GM21367 (cell line): ENCODE measurements at regions not wholly inside any gene's neighbourhood (a gene's known extent, or its start where the extent isn't known, plus 50 kb on each side); places are given as distances from the start of the nearest gene placed in this dataset.

Experiments
- ATAC-seq: cut with Tn5 transposase; IDR thresholded peaks from one replicate; pipeline ENCODE4 v1.9.1; 2021; ENCODE audit not compliant: unreplicated experiment

- no peak for ATAC-seq
These were observed 359.1 kb upstream of the SEMA3A start for GRCh38 chr7:84553711-84554110.

DNA sequence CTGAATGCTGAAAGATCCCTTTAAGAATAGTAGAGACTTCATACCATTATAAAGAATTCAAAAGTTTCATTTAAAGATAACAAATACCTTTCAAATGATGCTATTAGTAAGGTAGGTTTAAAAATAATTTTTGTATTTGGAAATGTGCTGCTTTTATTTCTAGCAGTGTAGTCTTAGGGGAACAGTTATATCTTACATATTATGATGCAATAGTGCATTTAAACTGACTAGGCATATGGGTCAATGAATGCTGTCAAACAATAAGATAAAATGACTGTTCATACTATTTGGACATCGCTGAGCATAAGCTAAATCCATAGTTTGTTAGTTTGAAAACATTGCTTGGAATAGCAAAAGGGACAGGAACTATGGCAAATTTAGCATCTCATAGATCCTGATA lies 354.8 kb upstream of the SEMA3A start:
- ATAC-seq = no peak

GRCh38 chr7:84548366-84549365 lies 354.1 kb upstream of the SEMA3A start:
- no peak for ATAC-seq

- no peak for ATAC-seq
These were observed 352.7 kb upstream of the SEMA3A start for GRCh38 chr7:84547331-84547730.

- ATAC-seq = no peak
These were observed 351.8 kb upstream of the SEMA3A start for GRCh38 chr7:84546403-84546802.

DNA sequence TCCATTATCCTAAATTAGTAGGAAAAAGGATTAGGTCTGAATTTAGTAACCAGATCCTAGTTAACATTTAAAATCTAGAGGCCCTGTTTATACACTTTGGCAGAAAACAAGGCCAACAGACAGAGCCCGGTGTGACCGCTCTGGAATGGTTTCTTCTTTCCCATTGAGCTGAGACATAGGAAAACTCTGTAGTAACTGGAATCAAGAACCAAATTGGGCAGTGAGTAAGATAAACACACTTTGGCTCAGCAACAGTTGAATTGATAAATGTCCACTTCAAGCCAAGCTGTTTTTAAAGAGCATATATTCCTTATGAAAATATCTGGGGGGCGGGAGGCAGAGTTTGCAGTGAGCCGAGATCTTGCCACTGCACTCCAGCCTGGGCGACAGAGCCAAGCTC lies 343.7 kb upstream of the SEMA3A start:
- ATAC-seq = no peak

DNA sequence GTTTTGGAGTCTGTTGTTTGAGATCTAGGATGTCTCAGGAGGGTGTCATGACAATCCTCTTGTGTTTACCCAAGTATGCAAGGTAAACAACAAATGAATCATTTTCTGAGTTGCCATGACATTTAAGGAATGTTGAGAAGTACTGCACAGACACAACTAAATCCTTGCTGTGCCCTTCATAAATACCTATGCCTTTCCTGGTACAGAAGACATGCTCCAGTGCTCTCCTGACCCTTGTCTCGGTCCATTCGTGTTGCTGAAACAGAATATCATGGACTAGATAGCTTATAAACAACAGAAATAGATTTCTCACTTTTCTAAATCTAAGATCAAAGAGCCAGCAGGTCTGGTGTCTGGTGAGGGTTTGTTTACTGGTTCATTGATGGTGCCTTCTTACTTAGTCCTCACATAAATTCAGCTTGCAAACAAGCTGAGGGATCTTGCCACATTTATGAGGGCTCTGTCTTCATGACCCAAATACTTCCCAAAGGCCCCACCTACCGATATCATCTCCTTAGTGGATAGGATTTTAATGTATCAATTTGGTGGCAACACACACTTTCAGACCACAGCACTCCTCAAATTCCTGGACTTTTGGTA lies 341.8 kb upstream of the SEMA3A start:
- no peak for ATAC-seq

DNA sequence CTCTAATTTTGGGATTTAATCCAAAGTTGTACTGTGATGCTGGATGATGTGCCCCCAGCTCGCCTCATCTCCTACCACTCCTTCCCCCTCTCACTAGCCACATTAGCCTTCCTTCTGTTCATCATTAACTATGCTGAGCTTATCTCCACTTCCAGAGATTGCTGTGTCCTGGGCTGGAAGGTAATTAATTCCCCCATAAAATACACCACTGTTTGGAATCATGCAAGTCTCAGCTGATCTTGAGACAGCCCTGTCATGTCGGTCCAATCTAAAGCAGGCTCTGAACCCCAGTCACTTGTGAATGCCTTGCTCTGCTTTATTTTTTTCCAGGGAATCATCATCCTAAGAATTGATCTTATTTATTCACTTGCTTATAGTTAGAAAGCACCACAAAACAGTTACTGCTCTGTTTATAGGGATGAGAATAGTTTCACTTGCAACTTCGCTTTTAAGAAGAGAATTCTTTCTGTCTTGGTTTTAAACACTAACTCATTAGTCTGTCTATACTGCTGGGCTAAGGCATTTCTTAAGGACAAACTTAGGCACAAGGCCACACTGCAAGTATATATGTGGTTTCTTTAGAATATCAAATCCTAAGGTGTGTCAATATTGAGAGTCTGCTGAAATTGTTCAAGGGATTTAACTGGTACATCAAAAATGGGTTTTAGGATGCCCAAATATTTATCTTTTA lies 341.1 kb upstream of the SEMA3A start:
- no peak for ATAC-seq

GRCh38 chr7:84533182-84533581 lies 338.6 kb upstream of the SEMA3A start:
- ATAC-seq = no peak

- ATAC-seq = no peak
These were observed 337.6 kb upstream of the SEMA3A start for GRCh38 chr7:84532196-84532595.

- ATAC-seq = no peak
These were observed 335.1 kb upstream of the SEMA3A start for GRCh38 chr7:84529480-84530205.

GRCh38 chr7:84528756-84529479 lies 334.3 kb upstream of the SEMA3A start:
- no peak for ATAC-seq

DNA sequence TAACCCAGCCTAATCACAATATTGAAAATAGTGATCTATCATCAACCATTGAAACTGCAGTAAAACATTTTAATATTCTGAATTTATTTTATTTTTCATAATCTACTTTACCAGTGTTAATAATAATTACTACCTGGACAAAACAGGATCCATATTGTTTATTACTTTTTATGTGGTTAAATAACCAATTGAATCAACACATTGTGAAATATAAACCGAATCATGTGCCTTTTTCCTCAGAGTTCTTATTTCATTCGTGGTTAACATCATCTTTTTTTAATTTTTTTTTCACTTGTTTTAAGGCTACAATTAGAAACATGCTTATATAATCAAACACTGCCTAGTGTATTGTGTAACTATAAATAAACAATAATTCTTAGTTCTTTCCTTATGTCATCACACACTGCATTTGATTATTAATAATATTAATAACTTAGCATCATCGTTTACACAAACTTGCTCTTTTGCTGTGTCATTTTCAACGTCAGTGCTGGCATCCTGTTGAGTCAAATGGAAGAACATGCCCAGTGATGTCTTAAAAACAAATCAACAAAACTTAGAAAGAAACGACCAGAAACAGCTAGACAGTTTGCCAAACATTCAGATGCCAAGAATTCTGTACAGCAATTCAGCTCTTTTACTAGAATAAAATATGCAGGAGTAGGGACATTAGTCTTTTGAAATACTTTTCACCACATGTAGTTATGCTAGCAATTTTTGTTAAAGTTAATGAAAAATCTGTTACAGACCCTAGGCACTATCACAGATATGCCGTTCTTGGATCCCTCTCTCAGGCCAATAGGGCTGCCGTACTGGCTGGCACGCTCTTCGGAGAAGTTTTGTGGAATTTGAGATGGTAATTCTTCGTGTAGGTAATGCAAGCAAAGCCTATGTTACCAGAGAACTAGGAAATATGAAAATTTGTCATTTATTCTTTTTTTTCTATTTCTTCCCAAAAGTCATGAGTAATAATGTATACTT lies 330.4 kb upstream of the SEMA3A start:
- ATAC-seq = no peak

DNA sequence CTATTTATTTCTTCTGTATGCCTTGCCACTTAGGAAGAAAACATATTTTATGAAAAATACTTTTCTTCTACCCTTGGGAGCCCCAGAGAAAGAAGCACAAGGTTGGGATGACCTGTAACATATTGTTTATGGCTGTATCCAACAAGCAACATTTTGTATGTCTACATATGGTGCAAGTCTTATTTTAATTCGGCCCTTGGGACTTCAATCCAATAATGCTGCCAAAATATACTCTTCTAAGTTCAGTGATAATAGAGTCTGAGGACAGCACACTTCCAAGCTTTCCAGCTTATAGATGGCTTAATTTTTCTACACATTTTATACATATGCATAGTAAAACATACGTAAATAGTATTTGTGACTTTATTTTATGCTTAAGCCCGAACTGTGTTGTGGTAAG lies 318.5 kb upstream of the SEMA3A start:
- no peak for ATAC-seq

DNA sequence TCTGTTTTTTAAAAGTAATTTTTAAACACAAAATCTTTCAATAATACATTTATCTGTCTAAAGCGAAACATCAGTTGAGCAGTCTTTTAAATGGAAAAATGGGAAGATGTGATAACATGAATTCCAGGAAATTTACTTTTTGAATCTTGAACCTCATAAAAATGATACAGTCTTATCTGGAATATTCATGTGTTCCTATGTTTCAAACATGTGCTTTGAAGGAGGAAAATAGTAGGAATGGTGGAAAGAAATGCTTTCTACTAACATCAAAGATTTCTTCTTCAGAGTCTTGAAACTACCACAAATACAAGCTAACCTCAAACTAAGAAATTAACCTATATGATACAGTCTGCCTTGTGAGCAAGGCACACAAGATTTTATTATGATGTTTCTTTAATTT lies 317.5 kb upstream of the SEMA3A start:
- ATAC-seq = no peak

GRCh38 chr7:84510505-84510904 lies 315.9 kb upstream of the SEMA3A start:
- ATAC-seq = no peak

DNA sequence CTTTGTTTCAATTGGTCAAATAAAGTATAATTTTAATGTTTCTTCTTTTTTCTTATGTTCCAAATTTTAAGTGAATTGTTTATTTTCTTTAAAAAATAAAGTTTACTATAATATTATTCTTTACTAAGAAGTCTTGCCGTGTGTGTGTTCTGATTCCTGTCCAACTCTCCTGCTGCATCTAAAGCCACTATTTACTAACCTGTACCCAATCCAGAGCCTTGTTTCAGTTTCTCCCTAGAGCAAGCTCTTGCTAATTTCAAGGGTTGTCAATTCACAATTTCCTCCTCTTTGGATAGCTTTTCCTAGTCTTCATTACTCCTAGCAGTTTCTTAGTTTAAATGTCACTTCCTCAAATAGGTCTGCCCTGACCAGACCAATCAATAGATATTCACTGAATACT lies 314.9 kb upstream of the SEMA3A start:
- no peak for ATAC-seq

DNA sequence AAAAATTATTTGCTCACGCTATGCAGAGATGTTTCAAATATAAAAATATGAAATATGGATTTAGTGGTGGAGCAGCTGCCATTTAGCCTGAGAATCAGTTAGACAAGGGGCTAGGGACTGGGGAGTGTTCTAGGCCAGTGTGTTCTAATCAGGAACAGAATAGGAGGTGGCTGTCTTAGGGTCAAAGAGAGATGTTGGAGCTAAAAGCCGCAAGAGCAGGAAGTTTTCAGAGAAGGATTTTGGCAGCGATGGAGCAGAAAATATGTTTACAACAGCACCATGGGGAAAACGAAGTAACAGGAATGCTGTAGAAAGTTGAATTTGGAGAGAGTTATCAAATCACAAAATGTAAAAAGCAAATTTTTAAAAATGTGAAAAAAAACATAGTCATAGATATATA lies 314.0 kb upstream of the SEMA3A start:
- no peak for ATAC-seq

DNA sequence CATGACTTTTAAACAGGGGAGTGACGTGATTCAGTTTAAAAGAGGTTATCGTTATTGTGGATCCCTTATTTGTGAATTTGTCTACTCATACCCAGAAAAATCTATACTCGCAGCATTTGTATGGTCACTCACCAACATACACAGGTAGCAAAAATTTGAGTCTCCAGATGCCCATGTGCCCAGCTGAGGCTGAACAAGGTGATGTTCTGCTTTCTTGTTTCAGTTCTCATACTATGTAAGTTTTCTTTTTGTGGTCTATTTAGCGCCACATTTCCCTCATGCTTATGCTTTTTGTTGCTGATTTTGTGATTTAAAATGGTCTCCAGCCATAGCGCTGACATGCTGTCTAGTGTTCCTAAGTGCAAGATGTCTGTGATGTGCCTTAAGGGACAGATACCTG lies 312.9 kb upstream of the SEMA3A start:
- no peak for ATAC-seq
